Femur (tissue), 1 donor: ENCODE measurements at regions not wholly inside any gene's neighbourhood (a gene's known extent, or its start where the extent isn't known, plus 50 kb on each side); places are given as distances from the start of the nearest gene placed in this dataset.
"Not testable (repeated sequence)": the region's sequence is repeated elsewhere in the genome, so short reads cannot be mapped to it uniquely, and the experiment has no call there.

Source experiments
- DNase-seq: peaks from one replicate; pipeline ENCODE4 v3.0.0-alpha.2; 2017

DNA sequence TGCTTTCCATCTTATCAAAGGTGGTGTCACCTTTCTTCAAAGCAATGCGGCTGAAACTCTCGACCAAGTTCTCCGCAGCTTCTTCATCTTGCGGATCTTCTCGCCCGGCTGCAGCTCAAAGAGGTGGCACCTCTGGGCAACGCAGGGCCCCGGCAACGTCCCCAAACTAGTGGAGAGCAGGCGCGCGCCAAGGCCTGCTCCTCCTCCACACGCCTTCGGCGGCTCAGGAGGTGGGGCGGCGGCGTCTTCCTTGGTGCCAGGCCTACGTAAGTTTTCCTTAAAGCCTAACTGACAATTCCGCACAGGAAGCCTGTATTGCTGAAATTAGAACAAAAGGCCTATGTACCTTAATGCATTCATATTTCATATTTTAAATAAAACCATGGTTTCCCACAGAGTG, 112.0 kb downstream of the TMX1 start:
- no peak for DNase-seq

DNA sequence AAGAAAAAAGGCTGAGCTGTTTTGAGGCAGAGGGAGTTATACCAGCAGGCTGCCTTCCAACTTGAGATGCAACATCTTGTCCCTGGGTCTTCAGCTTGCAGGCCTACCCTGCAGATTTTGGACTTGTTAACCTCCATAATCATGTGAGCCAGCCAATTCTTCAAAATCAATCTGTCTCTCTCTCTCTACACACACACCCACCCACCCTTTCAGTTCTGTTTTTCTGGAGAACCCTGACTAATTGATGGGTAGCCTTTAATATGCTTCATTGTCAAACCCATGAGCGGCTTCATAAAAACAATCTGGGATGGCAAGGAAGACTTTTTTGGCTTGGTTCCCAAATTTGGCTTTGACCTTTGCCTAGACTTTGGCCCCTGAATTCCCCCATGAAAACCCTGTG, 113.9 kb downstream of the TMX1 start:
- DNase-seq: no peak

DNA sequence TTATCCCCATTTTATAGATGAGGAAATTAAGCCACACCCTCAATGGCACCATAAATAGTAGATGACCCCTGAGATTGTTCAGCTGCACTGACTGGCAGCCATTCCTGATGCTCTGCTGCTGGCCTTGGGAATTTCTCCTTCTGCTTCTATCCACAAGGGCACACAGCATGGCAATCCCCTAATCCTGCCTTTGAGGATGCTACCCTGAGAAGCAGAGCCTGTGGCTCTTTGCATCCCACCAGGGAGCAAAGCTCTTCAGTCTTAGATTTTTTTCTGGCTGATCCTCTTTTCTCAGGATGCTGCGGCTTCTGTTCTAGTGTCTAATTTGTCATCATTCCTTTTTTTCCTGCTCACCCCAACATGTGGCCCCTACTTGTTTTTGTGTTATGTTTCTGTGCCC, 114.8 kb downstream of the TMX1 start:
- no peak for DNase-seq

DNA sequence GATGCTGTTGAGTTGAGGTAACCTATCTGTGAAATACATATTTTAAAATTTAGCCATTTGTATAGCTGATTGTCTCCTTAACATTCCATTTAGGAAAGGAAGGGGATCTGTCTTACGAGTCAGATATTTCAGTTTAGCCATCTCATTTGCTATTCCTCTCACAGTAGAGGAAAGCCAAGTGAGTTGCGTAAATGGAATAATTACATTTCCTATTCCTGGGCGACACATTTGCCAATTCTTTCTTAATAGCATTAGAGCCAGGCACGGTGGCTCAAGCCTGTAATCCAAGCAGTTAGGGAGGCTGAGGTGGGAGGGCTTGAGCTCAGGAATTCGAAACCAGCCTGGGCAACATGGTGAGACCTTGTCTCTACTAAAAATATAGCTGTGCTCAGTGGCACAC, 116.3 kb downstream of the TMX1 start:
- DNase-seq: no peak

DNA sequence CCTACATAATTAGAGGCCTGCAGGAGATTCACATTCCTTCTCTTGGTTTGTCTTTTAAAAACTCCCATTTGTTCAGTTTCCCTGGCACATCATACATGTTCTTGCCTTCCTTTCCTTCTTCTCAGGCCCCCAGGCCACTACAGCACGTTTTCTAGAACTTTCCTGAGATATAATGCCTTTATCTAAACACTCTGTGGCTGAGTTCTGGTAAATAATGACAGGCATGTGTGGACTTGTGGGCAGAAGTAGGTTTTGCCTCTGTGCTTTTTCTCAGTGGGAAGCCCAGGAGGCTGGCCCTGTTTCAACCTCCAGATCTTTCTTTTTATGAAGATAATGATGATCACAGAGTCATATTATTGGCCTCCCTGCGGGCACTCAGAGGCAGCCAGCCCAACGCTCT, 117.2 kb downstream of the TMX1 start:
- peak; percentile 35 for DNase-seq

DNA sequence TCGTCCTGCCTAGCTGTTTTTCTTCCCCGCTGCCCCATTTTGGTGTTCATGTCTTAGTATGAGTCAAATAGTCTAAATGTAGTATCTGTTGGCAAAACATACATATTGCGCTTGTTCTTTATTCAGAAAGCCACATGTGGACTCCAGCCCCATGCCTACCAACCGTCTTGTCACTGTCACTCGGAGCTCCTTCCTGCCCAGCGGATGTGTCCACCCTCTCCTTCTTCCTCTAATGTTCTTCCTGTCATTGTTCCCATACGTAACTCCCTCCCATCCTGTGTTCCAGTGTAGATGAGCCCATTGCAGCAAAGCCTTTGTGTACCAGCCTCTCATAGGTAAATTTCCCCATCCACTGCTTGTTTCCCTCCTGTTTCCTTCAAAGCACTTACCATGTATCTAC, 120.5 kb downstream of the TMX1 start:
- no peak for DNase-seq

DNA sequence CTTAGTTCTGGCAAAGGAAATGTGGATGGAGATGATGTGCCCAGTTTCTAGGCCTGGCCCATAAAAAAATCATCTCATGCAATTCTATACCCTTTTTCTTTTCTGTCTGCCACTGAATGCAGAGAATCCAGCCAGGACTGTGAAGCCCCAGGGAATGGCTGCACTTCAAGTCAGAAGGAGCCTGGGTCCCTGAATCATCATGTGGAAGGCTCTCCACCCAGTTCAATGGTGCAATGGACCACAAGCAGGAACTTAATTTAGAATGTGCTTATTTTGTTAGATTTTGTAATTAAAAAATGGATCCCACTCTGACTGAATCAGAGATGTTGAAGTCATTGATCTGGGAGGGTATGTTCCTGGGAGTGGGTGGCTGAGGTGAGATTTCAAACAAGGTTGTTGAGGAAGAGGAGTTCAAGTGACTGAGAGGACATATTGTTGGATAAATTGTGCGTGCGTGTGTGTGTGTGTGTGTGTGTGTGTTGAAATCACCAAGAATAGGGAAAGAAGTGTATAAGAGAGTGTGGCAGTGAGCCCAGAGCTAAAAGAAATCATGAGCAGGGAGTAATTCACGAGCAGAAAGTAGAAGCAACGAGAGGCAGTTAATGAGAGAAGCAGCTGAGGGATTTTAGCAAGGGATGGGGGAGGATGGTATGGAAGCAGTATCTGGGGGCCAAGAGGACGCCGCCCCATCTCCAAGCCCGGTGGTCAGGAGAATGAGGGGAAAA, 125.4 kb downstream of the TMX1 start:
- peak; percentile 30 for DNase-seq

DNA sequence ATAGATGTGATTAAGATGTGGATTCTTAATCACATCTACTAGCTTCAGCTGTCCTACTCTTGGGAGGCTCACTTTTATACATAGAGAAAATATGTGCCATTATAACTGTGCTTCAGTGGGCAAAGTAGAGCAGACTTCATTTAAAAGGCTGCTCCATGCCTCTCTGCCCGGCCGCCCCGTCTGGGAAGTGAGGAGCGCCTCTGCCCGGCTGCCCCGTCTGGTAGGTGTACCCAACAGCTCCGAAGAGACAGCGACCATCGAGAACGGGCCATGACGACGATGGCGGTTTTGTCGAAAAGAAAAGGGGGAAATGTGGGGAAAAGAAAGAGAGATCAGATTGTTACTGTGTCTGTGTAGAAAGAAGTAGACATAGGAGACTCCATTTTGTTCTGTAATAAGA, 126.4 kb downstream of the TMX1 start:
- not testable (repeated sequence) for DNase-seq

DNA sequence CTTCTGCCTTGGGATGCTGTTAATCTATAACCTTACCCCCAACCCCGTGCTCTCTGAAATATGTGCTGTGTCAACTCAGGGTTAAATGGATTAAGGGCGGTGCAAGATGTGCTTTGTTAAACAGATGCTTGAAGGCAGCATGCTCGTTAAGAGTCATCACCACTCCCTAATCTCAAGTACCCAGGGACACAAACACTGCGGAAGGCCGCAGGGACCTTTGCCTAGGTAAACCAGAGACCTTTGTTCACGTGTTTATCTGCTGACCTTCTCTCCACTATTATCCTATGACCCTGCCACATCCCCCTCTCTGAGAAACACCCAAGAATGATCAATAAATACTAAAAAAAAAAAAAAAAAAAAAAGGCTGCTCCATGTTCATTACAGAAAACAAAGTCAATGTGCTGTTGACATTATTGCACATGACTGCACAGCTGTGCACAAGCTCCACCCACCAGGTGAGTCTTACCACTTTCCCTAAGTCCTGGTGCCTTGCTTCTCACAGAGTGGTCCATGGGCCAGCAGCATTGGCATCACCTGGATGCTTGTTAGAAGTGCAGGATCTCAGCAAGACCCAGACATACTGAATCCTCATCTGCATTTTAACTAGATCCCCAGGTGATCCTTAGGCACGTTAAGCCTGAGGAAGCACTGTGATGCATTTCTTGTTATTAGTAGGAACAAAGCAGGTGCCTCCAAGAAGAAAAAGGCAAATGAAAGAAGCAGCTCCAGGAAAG, 127.0 kb downstream of the TMX1 start:
- not testable (repeated sequence) for DNase-seq

DNA sequence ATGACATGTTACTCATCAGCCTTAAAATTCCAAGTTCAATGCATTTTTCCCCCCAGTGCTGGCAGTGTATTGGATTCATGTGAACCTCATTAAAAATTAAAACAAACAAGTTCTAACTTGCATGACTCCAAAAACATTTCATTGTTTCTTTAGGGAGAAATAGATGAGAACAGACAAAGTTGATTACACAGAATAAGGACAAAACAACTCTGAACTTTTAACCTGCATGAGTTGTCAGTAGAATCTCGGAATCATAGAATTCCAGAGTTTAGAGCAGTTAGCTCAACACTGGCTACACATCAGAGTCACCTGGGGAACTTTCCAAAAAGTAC, 127.5 kb downstream of the TMX1 start:
- no peak for DNase-seq

DNA sequence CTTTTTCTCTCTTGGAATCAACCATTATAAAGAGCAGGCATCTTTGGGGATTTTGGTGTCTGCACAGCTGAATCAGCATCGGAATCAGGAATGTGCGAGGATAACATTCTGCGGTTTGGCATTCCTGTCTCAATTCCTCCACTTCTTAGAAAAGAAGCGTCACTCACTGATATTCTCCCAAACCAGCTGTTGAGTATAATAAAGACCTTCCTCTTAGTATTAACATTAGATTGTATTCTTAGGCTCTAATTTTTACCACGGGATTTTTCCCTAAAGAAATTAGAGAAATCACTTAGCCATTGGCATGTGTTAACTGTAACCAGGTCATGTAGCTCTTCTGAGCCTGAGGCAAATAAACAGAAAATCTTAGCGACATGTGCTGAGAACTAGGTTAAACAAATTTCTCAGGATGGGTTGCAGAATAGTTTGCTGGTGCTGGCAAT, 128.7 kb downstream of the TMX1 start:
- DNase-seq: peak; percentile 70

DNA sequence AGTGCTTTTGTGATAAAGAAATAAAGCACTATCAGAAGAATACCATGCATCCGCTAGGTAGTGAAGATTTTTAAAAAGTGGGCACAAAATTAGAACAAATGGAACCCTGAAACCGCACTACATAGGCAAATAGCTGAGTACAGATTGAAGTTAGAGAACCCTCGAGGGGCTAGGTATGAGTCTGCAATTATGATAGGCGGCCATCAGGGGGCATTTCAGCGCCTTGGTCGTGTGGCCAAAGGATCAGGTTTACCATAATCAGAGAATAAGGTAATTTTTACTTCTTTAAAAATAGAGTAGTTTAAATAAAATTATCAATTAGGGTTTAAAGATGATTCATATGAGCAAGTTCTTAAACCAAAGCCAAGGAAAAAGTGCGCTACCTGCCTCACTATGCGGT, 129.8 kb downstream of the TMX1 start:
- DNase-seq: no peak

DNA sequence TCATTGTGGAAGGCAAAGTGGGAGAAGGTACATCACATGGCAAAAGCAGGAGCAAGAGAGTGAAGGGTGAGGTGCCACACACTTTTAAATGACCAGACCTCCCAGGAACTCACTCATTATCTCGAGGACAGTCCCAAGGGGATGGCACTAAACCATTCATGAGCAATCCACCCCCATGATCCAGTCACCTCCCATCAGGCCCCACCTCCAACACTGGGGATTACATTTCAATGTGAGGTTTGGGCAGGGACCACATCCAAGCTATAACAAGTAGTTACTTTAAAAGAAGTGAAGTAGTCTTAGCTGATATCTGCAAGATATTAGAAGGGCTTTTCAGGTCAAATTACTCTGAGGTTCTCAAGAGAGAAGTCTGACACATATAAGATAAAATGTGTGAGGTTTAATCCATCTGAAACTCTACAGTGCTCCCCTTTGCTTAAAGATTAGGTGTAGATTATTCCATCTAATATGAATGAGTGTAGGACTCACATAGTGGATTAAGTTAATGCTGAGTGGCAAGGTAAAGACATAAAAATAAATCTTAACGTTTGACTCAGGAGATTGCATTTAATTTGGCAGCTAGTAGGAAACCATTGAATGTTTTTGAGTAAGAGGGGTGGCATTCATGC, 130.8 kb downstream of the TMX1 start:
- DNase-seq: no peak

DNA sequence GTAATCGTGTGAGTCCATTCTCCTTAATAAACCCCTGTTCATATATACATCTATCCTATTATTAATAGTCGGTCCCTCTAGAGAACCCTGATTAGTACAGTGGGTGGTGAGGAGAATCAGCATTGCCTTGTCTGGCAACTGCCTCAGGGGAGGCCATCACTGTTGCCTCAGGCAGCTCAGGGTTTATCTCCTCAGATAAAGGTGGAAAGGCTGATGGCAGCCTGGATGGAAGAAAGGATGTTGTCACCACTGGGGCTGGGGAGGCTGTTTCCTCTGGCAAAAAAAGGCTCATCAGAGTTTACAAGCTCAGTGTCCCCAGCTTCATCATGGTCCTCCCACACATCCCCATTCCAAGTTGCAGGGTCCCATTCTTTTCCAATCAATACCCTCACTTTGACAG, 137.1 kb downstream of the TMX1 start:
- DNase-seq: not testable (repeated sequence)

DNA sequence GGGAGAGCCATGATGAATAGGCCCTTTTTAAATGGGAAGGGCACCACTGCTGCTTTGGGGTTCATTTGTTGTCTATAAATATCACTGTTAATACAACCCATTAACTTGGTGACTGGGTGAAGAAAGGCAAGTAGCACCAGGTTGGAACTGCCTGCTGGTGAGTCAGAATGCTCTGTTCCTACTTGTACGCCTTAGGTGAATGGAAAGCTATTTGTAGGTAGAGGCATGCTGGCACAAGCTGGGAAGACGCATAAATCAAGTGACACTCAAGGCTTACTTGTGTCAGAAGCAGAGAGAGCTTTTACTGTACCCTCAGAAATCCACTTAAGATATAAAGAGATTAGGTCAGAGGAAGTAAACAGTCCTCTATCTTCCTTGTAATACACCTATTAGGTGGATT, 142.5 kb downstream of the TMX1 start:
- DNase-seq: no peak

DNA sequence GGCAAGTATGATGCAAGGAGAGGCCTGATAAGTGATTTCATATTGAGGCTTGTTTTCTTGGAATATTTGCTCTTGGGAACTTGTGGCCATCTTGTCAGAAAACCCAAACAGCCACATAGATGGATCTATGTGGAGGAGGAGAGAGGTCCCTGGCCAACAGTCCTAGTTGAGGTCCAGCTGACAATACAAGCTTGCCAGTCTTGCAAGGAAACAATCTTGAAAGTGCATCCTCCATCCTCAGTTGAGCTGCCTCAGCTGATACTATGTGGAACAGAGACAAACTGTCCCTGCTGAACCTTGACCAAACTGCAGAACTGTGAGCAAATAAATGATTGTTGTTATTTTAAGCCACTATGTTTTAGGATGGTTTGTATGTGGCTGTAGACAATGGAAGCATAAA, 146.4 kb downstream of the TMX1 start:
- DNase-seq: no peak

DNA sequence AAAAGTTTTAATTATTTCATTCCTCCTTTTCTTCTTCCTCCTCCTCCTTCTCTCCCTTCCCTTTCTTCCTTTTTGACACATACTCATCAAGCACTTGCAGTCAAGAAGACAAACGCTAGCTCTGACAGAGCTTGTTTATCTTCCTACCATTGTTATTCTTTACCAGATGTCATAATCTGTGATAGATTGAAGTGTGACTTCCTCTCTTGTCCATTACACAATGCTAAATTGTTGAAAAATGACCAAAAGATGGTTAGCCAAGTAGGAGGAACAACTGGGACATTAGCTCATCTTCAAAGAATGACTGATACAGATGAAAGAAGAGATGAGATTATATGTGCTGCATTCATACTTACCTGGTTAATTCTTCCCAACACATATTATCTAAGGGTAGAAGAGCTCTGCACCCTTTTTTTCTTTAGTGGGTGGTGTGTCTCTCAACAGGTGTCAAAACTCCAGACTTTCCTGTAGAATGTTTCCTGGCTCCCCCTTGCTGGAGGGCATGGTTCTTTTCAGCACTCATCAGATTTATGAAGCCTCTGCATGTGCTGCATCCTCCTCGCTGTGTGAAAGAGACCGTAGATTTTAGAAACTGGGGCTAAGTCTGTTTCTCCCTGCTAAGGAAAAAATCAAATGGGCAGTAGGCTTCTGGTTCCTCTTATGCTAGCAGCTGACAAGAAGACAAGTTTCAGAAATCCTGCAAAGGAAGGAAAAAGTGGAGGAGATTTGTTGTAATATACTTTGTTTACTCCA, 147.1 kb downstream of the TMX1 start:
- DNase-seq: no peak

DNA sequence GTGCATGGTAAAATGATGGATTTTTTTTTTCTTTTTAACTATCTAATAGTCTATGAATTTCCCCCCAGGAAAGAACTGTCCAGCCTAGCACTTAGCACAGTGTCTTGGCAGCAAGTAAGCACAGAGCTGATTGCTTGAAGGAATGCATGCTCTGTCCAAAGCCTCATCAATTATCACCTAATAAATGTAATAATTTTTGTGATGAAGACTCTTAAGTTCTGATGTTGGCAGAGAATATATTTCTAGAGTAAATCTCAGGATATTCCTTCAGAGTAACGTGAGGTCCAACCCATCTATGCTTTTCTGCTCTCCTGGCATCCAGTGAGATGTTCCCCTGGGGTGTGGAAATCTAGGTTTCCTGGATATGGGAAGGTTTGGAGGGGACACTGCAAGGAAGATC, 152.4 kb downstream of the TMX1 start:
- no peak for DNase-seq

DNA sequence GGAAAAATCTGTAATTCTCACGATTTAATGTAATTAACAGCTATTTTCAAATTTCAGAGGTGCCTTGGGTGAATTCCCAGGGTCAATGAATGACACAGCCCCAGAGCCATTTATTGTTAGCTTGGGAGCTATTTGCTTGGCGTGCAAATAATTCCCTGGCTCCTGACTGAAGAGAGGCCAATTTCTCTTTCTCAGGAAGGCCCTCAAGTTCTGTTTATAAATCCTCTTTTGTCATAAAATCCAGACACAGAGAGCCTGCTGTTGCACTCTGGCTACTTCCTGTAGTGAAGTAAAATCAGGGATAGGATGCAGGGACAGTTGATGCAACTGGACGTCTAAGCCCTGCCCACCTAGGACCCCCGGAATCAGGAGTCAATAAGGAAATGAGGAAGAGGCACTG, 154.3 kb downstream of the TMX1 start:
- DNase-seq: no peak

DNA sequence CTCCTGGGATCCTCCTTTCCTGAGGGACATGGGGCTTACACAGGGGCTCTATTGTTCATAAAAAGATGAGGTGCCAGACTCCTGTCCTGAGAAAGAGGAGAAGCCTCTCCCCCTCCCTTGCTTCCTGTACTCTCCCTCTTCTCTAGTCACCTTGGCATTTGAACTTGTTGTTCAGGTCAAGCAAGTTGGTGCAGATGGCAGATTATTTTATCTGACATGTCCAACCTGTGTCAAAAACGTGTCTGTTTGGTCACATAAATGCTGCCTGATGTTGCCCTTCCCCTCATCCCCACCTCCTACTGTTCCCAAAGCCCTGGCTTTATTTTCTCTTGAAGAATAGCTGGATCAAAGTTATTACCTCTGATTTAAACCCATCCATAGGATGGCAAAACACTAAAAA, 154.8 kb downstream of the TMX1 start:
- DNase-seq: no peak

DNA sequence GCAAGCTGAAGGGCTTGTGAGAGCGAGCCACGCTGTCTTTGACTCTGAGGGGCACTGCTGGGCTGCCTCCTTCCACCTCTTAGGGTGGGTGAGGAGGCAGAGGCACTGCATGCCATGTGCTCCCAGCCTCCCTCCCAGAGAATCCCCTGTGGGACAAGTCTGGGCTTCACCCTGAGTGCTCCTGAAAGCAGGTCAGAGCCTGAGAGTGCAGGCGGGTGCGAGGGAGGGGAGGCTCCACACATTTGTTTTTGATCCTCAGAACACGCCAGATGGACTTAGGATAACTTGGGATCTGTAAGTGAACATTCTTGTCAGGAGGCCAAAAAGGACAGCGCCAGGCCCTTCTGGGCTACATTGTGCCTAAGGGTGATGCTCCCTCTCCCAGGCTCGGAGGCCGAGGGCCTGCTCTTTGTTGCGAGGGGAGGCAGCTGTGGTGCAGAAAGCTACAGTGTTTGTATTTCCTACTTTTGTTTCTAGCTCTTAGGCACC, 155.4 kb downstream of the TMX1 start:
- peak; percentile 69 for DNase-seq

DNA sequence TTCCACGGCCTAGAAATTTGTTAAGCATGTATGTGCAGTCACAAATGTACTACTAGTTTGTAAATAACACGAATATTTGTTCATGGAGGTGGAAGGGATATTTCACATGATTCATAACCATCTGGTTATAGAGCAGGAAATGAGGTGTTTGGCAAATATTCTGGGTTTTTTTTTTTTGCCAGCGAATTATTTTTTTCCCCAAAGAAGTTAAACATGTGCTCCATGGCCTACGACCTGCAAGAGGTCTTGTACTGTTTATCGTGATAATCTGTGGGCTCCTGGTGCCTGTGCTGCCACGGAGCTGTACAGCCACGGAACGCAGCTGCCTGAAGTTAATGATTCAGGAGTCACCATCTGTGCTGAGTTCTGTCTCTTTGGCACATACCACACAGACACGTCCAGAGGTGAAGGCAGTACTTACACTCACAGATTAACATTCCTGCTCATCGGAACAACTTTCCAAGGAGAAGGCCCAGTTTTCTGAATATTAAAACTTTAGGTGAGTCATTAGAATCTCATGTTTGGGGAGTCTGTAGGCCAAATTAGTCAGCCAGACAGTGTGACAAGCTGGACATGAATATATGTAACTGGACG, 156.3 kb downstream of the TMX1 start:
- peak; percentile 43 for DNase-seq

DNA sequence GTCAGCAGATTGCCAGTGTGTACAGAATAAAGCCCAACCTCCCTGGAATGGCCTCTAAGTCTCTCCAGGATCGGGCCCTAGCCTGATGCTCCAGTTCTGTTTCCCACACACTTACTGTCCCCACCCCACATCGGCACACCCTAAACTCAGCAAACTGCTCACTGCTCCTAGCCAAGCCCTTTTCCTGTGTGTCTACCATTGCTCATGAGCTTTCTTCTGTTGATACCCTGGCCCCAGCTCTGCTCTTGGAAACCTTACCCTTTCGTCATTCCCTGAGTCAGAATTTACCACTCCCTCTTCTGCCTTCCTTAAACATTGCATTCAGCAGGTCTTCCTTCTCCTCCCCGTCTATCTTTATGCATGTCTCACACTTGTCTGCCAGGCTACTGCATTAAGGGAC, 158.9 kb downstream of the TMX1 start:
- no peak for DNase-seq
